Retina (tissue), 1 donor: ENCODE measurements at regions not wholly inside any gene's neighbourhood (a gene's known extent, or its start where the extent isn't known, plus 50 kb on each side); places are given as distances from the start of the nearest gene placed in this dataset.

Experiments used
- DNase-seq: peaks from one replicate; pipeline ENCODE4 v3.0.0-alpha.2; 2016

- DNase-seq = no peak
Observed at GRCh38 chr6:21524201-21524600, 69.3 kb upstream of the SOX4 start.

- no peak for DNase-seq
Observed at GRCh38 chr6:21526974-21527373, 66.6 kb upstream of the SOX4 start.

GRCh38 chr6:21527731-21528130 is 65.8 kb upstream of the SOX4 start:
- no peak for DNase-seq

GRCh38 chr6:21529431-21529830 is 64.1 kb upstream of the SOX4 start:
- DNase-seq = no peak

GRCh38 chr6:21531393-21531792 is 62.2 kb upstream of the SOX4 start:
- no peak for DNase-seq

- DNase-seq = no peak
Observed at GRCh38 chr6:21533678-21534077, 59.9 kb upstream of the SOX4 start.

GRCh38 chr6:21536280-21536766 is 57.2 kb upstream of the SOX4 start:
- no peak for DNase-seq

GRCh38 chr6:21537637-21538036 is 55.9 kb upstream of the SOX4 start:
- no peak for DNase-seq

- DNase-seq = no peak
Observed at GRCh38 chr6:21538186-21538798, 55.3 kb upstream of the SOX4 start.

GRCh38 chr6:21539621-21540100 is 53.9 kb upstream of the SOX4 start:
- no peak for DNase-seq
